ENCODE measurements at regions not wholly inside any gene's neighbourhood (a gene's known extent, or its start where the extent isn't known, plus 50 kb on each side); places are given as distances from the start of the nearest gene placed in this dataset.

- no peak for TF ChIP-seq PML (IDR thresholded peaks at IDR 0.05; ENCODE audit: low read length)
- TF ChIP-seq YY1 (IDR thresholded peaks at IDR 0.05; ENCODE audit: borderline replicate concordance in 1 of 3, control insufficient read depth in 1 of 3, extremely low read depth in 1 of 3, insufficient read depth in 3 of 3, insufficient read length in 1 of 3, insufficient replicate concordance in 2 of 3, low read depth in 1 of 3, low read length in 2 of 3): no peak
- no peak for TF ChIP-seq HBP1 (CRISPR knock-in tag; IDR thresholded peaks at IDR 0.05)
These were observed 90.7 kb downstream of the CD24 start for GRCh38 chr6:106883808-106884262.

Data from K562 (cell line).